GM23338 (cell line): ENCODE measurements at regions not wholly inside any gene's neighbourhood (a gene's known extent, or its start where the extent isn't known, plus 50 kb on each side); places are given as distances from the start of the nearest gene placed in this dataset.

Experiments
- ATAC-seq: fragments of 200-7000 bp; cut with Tn5 transposase; 3 replicates; pipeline ENCODE4 v1.9.1; 2020
- DNase-seq: peaks from one replicate; pipeline ENCODE4 v3.0.0-alpha.2; 2015; ENCODE audit warnings: low spot score
- H2AFZ ChIP-seq: fragments of 200-600 bp; sonication (generic); 2 replicates; pipeline ENCODE4 v1.8.0; 2016; ENCODE audit warnings: antibody characterized with exemption, mild to moderate bottlenecking, moderate library complexity
- H3F3A ChIP-seq: fragments of 200-600 bp; sonication (generic); replicated peaks from 2 replicates; pipeline ENCODE4 v1.8.0; 2017; ENCODE audit warnings: antibody characterized with exemption, mixed run types, low read depth
- H3K27ac ChIP-seq: fragments of 200-600 bp; sonication (generic); 2 replicates; pipeline ENCODE4 v1.6.1; 2016; ENCODE audit warnings: low read depth
- H3K27me3 ChIP-seq: fragments of 200-600 bp; sonication (generic); 2 replicates; pipeline ENCODE4 v1.8.0; 2016; ENCODE audit warnings: mild to moderate bottlenecking, mixed run types, moderate library complexity; ENCODE audit not compliant: insufficient read depth
- H3K36me3 ChIP-seq: fragments of 200-600 bp; sonication (generic); 2 replicates; pipeline ENCODE4 v1.8.0; 2016; ENCODE audit warnings: mild to moderate bottlenecking; ENCODE audit not compliant: insufficient read depth
- H3K4me1 ChIP-seq: fragments of 200-600 bp; sonication (generic); 2 replicates; pipeline ENCODE4 v1.8.0; 2016; ENCODE audit warnings: mild to moderate bottlenecking, moderate library complexity; ENCODE audit not compliant: insufficient read depth
- H3K4me2 ChIP-seq: fragments of 200-600 bp; sonication (generic); 2 replicates; pipeline ENCODE4 v1.7.1; 2017; ENCODE audit warnings: mixed run types
- H3K4me3 ChIP-seq: fragments of 200-600 bp; sonication (generic); 2 replicates; pipeline ENCODE4 v1.6.1; 2016; ENCODE audit warnings: mixed run types
- H3K79me2 ChIP-seq: fragments of 200-600 bp; sonication (generic); replicated peaks from 2 replicates; pipeline ENCODE4 v1.8.0; 2017; ENCODE audit warnings: mild to moderate bottlenecking; ENCODE audit not compliant: insufficient read depth
- H3K9me2 ChIP-seq: fragments of 200-600 bp; sonication (generic); 2 replicates; pipeline ENCODE4 v1.8.0; 2017; ENCODE audit not compliant: insufficient read depth
- H4K20me1 ChIP-seq: fragments of 200-600 bp; sonication (generic); replicated peaks from 2 replicates; pipeline ENCODE4 v1.8.0; 2017; ENCODE audit warnings: mild to moderate bottlenecking; ENCODE audit not compliant: insufficient read depth
- H3K27ac Mint-ChIP-seq: 2 replicates; pipeline ENCODE4 v1.8.0; 2020; ENCODE audit warnings: inconsistent platforms, mild to moderate bottlenecking, moderate library complexity, mixed read lengths
- H3K27me3 Mint-ChIP-seq: 3 replicates; pipeline ENCODE4 v1.8.0; 2022; ENCODE audit warnings: low read depth, mild to moderate bottlenecking, moderate library complexity, mixed read lengths, inconsistent platforms; ENCODE audit not compliant: insufficient read depth, poor library complexity
- H3K36me3 Mint-ChIP-seq: 3 replicates; pipeline ENCODE4 v1.8.0; 2021; ENCODE audit warnings: low read depth, mild to moderate bottlenecking, inconsistent platforms, moderate library complexity, mixed read lengths
- H3K4me1 Mint-ChIP-seq: 3 replicates; pipeline ENCODE4 v1.8.0; 2020; ENCODE audit warnings: mild to moderate bottlenecking, inconsistent platforms, mixed read lengths
- H3K4me3 Mint-ChIP-seq: 3 replicates; pipeline ENCODE4 v1.8.0; 2021; ENCODE audit warnings: moderate library complexity, mild to moderate bottlenecking, inconsistent platforms, mixed read lengths
- H3K9me3 Mint-ChIP-seq: 3 replicates; pipeline ENCODE4 v1.8.0; 2020; ENCODE audit warnings: moderate library complexity, mild to moderate bottlenecking, inconsistent platforms, mixed read lengths
- TF ChIP-seq, protein P1 (sequence below): IDR thresholded peaks from one replicate; pipeline ENCODE4 v1.6.1; 2018; ENCODE audit warnings: antibody characterized with exemption; ENCODE audit not compliant: unreplicated experiment
- TF ChIP-seq, protein P2 (sequence below), 2 experiments: fragments of 200-600 bp in 1 of 2; sonication (generic) in 1 of 2; conservative IDR thresholded peaks; 2 replicates each; pipeline versions ENCODE4 v1.5.1 to v1.6.1; 2016 to 2017; ENCODE audit warnings: antibody characterized with exemption in 2 of 2, low read depth in 2 of 2, mild to moderate bottlenecking in 2 of 2, moderate library complexity in 1 of 2
- TF ChIP-seq, protein P3 (sequence below): fragments of 250-450 bp; sonication (Bioruptor Pico); IDR thresholded peaks from 2 replicates; pipeline ENCODE4 v1.5.0; 2020; ENCODE audit warnings: mild to moderate bottlenecking, moderate library complexity

DNA sequence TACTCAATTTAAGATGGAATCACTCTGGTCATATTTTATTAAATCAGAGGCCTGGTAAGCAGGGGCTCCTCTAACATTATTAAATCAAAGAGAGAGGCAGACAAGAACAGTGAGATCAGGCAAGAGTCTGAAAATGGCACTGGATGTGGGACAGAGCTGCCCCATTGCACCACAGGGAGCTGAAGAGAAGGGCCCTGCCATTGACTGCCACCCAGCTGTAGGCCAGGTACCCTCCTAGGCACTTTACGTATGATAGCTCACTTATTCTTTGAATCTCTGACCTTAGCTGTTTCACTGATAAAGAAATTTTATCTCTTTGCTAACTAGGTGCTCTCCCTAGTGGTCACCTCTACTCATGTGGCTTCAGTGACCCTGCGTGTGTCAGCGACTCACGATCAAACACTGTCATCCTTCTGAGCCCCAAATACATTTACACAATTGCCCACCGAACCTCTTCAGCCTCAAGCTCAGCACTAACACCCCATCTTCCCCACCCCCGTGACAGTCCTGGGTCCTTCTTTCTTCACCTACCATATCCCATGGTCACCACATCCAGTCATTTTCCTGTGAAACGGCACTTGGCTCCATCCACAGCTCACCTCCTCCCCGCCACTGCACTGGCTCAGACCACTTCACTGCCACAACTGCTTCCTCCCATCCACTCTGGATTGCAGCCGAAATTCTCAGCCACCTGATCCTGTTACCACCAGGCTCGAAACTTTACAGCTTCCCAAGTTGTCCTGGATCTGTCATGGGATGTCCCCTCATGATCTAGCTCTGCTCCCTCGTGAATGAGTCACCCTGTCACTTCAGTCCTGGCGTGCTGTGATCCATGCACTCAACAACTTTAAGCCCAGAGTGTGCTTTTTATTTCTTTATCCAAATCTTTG is 97.3 kb upstream of the SYT6 start:
- no peak for DNase-seq
- H3K4me3 Mint-ChIP-seq: no peak overlapping the region
- Histone ChIP-seq H3K4me1 (no peaks in the 10 kb centered on the region), H4K20me1 (no peaks in the 10 kb centered on the region), H3K9me2 (peaks cover 9% of the 10 kb centered on the region; the same call in 1 of the 2 replicates), H2AFZ (no peak overlapping the region), H3K27me3 (no peaks in the 10 kb centered on the region), H3K79me2 (no peaks in the 10 kb centered on the region), H3K36me3 (no peaks in the 10 kb centered on the region), H3K4me2 (no peak overlapping the region), H3F3A (no peaks in the 10 kb centered on the region), H3K4me3 (no peak overlapping the region), H3K27ac (no peak overlapping the region)
- ATAC-seq: no peak
- TF ChIP-seq, protein P1, sequence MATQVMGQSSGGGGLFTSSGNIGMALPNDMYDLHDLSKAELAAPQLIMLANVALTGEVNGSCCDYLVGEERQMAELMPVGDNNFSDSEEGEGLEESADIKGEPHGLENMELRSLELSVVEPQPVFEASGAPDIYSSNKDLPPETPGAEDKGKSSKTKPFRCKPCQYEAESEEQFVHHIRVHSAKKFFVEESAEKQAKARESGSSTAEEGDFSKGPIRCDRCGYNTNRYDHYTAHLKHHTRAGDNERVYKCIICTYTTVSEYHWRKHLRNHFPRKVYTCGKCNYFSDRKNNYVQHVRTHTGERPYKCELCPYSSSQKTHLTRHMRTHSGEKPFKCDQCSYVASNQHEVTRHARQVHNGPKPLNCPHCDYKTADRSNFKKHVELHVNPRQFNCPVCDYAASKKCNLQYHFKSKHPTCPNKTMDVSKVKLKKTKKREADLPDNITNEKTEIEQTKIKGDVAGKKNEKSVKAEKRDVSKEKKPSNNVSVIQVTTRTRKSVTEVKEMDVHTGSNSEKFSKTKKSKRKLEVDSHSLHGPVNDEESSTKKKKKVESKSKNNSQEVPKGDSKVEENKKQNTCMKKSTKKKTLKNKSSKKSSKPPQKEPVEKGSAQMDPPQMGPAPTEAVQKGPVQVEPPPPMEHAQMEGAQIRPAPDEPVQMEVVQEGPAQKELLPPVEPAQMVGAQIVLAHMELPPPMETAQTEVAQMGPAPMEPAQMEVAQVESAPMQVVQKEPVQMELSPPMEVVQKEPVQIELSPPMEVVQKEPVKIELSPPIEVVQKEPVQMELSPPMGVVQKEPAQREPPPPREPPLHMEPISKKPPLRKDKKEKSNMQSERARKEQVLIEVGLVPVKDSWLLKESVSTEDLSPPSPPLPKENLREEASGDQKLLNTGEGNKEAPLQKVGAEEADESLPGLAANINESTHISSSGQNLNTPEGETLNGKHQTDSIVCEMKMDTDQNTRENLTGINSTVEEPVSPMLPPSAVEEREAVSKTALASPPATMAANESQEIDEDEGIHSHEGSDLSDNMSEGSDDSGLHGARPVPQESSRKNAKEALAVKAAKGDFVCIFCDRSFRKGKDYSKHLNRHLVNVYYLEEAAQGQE: no peak
- TF ChIP-seq, protein P2, sequence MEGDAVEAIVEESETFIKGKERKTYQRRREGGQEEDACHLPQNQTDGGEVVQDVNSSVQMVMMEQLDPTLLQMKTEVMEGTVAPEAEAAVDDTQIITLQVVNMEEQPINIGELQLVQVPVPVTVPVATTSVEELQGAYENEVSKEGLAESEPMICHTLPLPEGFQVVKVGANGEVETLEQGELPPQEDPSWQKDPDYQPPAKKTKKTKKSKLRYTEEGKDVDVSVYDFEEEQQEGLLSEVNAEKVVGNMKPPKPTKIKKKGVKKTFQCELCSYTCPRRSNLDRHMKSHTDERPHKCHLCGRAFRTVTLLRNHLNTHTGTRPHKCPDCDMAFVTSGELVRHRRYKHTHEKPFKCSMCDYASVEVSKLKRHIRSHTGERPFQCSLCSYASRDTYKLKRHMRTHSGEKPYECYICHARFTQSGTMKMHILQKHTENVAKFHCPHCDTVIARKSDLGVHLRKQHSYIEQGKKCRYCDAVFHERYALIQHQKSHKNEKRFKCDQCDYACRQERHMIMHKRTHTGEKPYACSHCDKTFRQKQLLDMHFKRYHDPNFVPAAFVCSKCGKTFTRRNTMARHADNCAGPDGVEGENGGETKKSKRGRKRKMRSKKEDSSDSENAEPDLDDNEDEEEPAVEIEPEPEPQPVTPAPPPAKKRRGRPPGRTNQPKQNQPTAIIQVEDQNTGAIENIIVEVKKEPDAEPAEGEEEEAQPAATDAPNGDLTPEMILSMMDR (conservative IDR thresholded peaks at IDR 0.05; ENCODE audit: low read depth in 2 of 2): peak in 1 of 2 experiments; percentile 34; a peak in 2 of 4 replicates
- H3K4me1 Mint-ChIP-seq: peaks cover 3% of the 10 kb centered on the region; the same call in 2 of the 3 replicates
- peaks cover 6% of the 10 kb centered on the region; the same call in 1 of the 3 replicates for H3K9me3 Mint-ChIP-seq
- H3K27me3 Mint-ChIP-seq: peaks cover 5% of the 10 kb centered on the region
- H3K27ac Mint-ChIP-seq: no peak overlapping the region
- H3K36me3 Mint-ChIP-seq: peaks cover 2% of the 10 kb centered on the region; the same call in 1 of the 3 replicates

DNA sequence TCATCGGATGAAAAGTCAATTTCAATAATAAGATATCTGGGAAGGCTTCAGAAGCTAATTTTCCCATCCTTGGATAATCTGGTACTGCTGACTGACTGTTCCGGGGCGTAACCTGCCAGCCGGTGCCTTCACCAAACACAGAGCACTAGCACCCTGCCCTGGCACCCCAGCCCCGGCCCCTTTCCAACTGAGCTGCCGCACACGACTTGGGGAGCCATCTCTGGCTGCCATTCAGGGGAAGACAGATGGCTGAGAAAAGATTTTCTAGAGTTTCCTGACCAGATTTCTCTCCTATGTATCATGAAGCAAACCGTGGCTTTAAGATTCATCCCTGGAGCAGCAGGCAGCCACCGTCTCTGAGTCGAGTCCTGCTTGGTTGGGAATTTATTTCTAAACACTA is 96.0 kb upstream of the SYT6 start:
- Mint-ChIP-seq H3K4me1 (peaks cover 3% of the 10 kb centered on the region; the same call in 2 of the 3 replicates), H3K4me3 (no peak overlapping the region), H3K27ac (no peak overlapping the region), H3K36me3 (peaks cover 2% of the 10 kb centered on the region; the same call in 1 of the 3 replicates), H3K27me3 (peaks cover 5% of the 10 kb centered on the region), H3K9me3 (peaks cover 14% of the 10 kb centered on the region)
- no peaks in the 10 kb centered on the region for H3K36me3 ChIP-seq
- H3K9me2 ChIP-seq: peaks cover 6% of the 10 kb centered on the region; the same call in 1 of the 2 replicates
- ATAC-seq (no peak), DNase-seq (no peak)
- H3K27ac ChIP-seq: no peak overlapping the region
- no peaks in the 10 kb centered on the region for H3F3A ChIP-seq
- H3K4me2 ChIP-seq: no peak overlapping the region
- TF ChIP-seq, protein P3, sequence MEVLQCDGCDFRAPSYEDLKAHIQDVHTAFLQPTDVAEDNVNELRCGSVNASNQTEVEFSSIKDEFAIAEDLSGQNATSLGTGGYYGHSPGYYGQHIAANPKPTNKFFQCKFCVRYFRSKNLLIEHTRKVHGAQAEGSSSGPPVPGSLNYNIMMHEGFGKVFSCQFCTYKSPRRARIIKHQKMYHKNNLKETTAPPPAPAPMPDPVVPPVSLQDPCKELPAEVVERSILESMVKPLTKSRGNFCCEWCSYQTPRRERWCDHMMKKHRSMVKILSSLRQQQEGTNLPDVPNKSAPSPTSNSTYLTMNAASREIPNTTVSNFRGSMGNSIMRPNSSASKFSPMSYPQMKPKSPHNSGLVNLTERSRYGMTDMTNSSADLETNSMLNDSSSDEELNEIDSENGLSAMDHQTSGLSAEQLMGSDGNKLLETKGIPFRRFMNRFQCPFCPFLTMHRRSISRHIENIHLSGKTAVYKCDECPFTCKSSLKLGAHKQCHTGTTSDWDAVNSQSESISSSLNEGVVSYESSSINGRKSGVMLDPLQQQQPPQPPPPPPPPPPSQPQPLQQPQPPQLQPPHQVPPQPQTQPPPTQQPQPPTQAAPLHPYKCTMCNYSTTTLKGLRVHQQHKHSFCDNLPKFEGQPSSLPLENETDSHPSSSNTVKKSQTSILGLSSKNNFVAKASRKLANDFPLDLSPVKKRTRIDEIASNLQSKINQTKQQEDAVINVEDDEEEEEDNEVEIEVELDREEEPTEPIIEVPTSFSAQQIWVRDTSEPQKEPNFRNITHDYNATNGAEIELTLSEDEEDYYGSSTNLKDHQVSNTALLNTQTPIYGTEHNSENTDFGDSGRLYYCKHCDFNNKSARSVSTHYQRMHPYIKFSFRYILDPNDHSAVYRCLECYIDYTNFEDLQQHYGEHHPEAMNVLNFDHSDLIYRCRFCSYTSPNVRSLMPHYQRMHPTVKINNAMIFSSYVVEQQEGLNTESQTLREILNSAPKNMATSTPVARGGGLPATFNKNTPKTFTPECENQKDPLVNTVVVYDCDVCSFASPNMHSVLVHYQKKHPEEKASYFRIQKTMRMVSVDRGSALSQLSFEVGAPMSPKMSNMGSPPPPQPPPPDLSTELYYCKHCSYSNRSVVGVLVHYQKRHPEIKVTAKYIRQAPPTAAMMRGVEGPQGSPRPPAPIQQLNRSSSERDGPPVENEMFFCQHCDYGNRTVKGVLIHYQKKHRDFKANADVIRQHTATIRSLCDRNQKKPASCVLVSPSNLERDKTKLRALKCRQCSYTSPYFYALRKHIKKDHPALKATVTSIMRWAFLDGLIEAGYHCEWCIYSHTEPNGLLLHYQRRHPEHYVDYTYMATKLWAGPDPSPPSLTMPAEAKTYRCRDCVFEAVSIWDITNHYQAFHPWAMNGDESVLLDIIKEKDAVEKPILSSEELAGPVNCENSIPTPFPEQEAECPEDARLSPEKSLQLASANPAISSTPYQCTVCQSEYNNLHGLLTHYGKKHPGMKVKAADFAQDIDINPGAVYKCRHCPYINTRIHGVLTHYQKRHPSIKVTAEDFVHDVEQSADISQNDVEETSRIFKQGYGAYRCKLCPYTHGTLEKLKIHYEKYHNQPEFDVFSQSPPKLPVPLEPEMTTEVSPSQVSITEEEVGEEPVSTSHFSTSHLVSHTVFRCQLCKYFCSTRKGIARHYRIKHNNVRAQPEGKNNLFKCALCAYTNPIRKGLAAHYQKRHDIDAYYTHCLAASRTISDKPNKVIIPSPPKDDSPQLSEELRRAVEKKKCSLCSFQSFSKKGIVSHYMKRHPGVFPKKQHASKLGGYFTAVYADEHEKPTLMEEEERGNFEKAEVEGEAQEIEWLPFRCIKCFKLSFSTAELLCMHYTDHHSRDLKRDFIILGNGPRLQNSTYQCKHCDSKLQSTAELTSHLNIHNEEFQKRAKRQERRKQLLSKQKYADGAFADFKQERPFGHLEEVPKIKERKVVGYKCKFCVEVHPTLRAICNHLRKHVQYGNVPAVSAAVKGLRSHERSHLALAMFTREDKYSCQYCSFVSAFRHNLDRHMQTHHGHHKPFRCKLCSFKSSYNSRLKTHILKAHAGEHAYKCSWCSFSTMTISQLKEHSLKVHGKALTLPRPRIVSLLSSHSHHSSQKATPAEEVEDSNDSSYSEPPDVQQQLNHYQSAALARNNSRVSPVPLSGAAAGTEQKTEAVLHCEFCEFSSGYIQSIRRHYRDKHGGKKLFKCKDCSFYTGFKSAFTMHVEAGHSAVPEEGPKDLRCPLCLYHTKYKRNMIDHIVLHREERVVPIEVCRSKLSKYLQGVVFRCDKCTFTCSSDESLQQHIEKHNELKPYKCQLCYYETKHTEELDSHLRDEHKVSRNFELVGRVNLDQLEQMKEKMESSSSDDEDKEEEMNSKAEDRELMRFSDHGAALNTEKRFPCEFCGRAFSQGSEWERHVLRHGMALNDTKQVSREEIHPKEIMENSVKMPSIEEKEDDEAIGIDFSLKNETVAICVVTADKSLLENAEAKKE (CRISPR knock-in tag): no peak
- H3K79me2 ChIP-seq: no peaks in the 10 kb centered on the region
- no peaks in the 10 kb centered on the region for H4K20me1 ChIP-seq
- H3K4me1 ChIP-seq: no peaks in the 10 kb centered on the region
- H2AFZ ChIP-seq: peak overlapping the region; percentile 38; the same call in 1 of the 2 replicates
- no peak overlapping the region for H3K4me3 ChIP-seq
- H3K27me3 ChIP-seq: no peaks in the 10 kb centered on the region
